NCI-H748 treated with DMSO at 0.1 percent for 48 hours (cell line): ENCODE measurements at regions not wholly inside any gene's neighbourhood (a gene's known extent, or its start where the extent isn't known, plus 50 kb on each side); places are given as distances from the start of the nearest gene placed in this dataset.
A peak's percentile ranks its signal among the peaks of the same experiment; 100 is the strongest.
"Not testable (repeated sequence)": the region's sequence is repeated elsewhere in the genome, so short reads cannot be mapped to it uniquely, and the experiment has no call there.

Source experiments
- DNase-seq: peaks from one replicate; lab custom pipeline; 2025; lab: John Stamatoyannopoulos, UW

DNA sequence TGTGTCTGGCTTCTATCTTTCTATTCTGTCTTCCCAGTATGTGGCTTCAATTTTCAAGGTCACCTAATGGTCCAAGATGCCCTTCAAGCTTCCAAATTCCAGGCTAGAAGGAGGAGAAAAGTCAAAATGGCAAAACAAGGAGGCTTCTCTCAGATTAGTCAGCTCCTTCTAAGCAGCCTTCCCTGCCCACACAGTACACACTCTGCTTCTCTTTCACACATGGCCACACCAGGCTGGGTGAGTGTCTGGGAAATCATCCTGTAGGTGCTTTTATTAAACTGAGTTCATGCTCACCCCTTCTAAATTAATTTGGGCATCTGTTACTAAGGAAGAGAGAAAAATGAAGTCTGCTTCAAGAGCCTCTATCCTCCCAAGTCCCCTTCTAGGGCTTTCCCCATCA, 277.2 kb upstream of the MGAT5 start:
- DNase-seq, result no peak

GRCh38 chr2:133977405-133977804, 276.5 kb upstream of the MGAT5 start:
- peak; percentile 30 for DNase-seq

DNA sequence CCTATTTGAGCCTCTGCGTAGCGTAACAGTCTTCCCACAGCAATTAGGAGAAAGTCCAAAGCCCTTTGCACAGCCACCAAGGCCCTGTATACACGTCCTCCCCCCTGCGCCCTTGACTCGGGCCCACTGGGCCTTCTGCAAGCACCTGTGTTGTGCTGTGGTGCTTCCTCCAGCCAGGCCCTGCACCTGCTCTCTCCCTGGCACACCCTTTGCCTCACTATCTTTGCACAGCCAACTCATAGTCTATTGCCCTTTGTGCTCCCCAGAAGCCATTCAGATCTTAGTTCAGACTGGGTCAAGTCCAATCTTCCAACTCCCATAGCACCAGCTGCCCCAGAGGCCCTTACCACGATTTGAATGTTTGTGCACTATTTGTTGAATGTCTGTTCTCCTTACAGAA, 271.6 kb upstream of the MGAT5 start:
- DNase-seq, result no peak

GRCh38 chr2:133985563-133985962, 268.3 kb upstream of the MGAT5 start:
- no peak for DNase-seq

DNA sequence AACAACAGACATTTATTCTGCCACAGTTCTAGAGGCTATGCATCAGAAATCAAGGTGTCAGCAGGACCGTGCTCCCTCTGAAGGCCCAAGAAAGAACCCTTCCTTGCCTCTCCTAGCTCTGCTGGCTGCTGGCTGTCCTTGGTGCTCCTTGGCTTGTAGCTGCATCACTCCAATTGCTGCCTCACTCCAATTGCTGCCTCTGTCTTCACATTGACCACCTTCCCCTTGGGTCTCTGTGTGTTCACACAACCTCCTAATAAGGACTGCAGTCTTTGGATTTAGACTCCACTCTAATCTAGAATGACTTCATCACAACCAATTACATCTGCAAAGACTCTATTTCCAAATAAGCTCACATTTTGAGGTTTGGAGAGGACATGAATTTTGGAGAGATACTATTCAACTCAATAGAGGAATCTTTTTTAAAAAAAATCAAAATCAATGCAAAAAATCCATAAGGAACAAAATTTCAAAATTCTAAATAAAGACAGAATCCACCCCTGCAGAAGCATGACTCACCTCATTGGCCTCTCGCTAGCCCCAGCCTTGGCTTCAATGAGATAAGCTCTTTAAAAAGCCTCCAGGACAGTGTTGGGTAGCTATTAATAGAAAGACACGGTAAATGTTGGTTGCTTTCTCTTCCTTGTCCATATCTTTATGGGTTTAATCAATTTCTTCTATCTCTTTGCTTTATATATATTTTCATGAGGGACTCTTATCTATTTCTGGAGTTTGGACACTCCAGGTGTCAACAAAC, 267.6 kb upstream of the MGAT5 start:
- DNase-seq, result no peak

DNA sequence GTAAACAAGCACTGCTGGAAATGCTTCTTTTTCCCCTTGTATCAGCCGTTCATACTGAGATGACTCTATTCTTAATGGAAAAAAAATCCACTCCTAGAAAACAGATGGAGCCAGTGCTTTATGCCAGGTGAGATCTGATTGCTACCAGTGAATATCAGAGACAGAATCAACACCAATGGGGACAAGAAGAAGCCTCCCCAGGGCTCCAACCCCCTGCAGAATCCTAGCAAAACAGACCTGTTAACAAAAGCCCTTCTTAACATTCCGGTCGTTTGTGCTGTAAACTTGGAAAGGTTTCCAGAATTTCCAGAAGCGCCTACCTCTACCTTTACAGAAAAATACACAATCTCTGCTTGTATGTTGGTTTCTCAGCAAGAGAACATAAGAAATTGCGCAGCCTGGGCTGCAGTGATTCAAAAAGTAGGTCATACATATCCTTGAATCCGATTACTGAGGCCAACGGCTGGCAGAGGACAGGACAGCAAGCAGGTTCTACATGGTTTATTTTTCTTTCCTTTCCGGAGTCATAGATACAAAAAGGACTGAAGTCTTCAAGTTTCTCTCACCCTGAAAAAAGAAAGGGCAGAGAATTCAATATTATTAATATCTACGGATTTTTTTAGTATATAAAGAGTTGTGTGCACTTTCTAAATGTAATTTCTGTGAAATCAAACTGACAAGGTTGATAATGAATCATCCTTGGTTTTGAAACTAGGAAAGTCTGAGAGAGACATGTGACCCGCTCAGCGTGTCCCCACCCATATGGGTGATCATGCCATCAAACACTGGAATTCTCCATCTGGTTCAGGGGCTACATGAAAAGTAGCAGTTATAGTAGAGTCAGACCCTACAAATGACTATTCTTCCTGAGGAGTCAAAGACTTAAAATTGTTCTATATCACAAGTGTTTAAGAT, 266.7 kb upstream of the MGAT5 start:
- DNase-seq, result no peak

- DNase-seq, result no peak
Observed at GRCh38 chr2:133988316-133988891, 265.5 kb upstream of the MGAT5 start.

- DNase-seq, result no peak
Observed at GRCh38 chr2:133991606-133992168, 262.2 kb upstream of the MGAT5 start.

GRCh38 chr2:133992454-133992853, 261.4 kb upstream of the MGAT5 start:
- no peak for DNase-seq

GRCh38 chr2:133993160-133993559, 260.7 kb upstream of the MGAT5 start:
- DNase-seq, result no peak

GRCh38 chr2:133998726-133999125, 255.1 kb upstream of the MGAT5 start:
- not testable (repeated sequence) for DNase-seq

GRCh38 chr2:134002391-134002790, 251.5 kb upstream of the MGAT5 start:
- no peak for DNase-seq

GRCh38 chr2:134002921-134003320, 251.0 kb upstream of the MGAT5 start:
- no peak for DNase-seq

DNA sequence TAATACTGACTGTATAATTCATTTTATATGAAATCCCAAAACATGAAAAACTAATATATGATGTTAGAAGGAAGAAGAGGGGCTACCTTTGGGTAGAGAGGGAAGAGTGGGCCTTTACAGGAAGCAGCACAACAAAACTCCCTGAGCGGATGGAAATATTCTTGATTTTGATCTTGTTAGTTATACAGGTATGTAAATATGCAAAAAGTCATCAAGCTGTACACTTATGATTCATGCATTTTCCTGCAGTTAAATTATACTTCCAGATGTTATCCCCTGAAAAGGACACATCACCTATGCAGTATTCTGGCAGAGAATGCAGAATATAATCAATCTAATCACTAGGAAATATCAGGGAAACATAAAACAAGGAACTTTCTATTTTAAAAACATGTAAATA, 249.4 kb upstream of the MGAT5 start:
- DNase-seq, result no peak

GRCh38 chr2:134008837-134009236, 245.0 kb upstream of the MGAT5 start:
- no peak for DNase-seq

DNA sequence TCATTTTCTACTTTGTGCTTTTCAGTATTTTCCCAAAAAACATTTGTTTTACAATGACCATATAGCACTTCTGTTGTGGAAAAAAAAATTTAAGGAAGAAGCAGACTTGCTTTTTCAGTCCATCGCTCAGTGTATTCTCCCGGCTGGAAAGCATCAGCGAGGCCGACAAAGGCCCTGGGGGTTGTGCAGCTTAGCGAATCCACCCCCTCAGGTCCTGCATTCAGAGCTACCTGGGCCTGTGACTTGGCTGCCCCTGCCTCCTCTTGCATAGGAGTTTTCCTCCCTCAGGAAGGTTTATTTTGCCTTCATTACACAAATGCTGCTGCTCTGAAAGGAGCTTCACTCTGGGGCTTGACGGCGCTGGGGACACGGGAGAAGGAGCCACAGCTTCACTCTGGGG, 244.4 kb upstream of the MGAT5 start:
- no peak for DNase-seq

DNA sequence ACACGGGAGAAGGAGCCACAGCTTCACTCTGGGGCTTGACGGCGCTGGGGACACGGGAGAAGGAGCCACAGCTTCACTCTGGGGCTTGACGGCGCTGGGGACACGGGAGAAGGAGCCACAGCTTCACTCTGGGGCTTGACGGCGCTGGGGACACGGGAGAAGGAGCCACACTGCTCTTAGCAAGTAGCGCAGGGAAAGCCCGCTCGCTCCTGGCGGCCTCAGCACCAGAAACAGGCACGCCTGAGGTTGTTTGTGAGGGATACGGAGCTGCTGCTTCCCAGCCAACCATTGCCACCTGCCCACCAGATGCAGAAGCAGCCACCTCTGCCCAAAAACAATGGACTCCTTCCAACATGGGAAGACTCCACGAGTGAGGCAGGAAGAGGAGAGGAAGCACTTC, 244.0 kb upstream of the MGAT5 start:
- DNase-seq, result not testable (repeated sequence)

DNA sequence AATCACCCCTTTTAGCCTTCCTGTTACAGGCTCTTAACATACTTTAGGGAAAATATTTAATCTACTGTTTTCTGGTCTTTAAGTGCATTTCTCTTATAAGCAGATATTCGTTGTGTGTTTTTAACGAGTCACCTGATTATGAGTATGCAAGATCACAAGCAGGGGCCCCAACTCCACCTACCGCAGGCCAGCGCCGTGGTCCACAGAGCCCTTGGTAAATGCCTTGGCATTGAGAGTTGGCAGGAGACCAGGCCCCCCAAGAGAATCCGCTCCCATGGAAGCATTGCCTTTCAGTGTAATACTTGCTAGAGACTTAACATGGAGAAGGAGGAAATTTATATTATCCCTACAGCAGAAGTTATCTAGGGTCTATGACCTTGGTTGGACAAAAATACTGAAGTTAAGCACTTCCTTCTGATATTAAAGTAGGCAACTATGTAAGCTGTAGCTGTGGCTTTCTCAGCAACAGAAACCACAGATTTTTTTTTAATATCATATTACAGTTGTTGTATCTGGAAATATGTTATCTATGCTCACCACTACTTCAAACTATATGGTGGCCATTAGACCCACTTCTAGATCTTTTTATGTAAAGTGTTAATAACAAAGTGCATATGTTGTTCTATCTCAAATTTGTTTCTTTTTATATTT, 241.8 kb upstream of the MGAT5 start:
- DNase-seq, result no peak

GRCh38 chr2:134014196-134014960, 239.5 kb upstream of the MGAT5 start:
- no peak for DNase-seq

DNA sequence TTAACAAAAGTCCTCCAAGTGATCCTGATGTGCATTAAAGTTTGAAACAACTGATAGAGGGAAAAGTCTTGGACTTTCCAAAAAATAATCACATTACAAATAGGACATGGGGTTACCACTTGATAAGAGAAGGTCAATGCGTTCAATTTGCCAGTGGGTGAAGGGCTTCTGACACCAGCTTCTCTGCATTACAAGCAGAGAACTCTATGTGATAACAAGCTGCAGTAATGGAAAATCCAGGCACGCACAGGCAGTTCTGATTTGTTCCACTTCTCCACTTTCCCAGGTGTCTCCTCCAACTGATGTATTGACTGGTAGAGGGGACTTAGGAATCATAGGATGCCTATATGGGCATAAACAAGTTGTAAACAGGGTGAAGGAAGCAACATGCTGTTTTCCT, 234.0 kb upstream of the MGAT5 start:
- no peak for DNase-seq

DNA sequence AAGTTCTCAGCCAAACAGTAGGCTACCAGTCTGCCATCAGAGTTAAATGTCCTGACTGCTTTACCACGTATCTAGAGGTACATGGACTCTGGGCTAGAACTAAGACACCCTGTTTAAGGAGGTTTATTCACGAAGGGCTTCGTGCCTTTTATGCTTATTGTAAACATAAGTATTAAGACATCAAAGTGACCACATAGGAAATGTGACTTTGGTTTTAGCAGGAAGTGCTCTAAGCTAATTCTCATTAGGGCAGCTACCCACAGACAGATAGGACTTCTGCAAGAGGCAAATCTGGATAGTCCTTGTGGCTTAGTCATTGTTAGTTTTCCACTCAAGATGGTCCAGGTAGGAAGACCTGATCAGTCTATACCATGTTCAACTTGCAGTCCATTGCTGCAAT, 233.3 kb upstream of the MGAT5 start:
- DNase-seq, result no peak
